ENCODE measurements at regions not wholly inside any gene's neighbourhood (a gene's known extent, or its start where the extent isn't known, plus 50 kb on each side); places are given as distances from the start of the nearest gene placed in this dataset.

DNA sequence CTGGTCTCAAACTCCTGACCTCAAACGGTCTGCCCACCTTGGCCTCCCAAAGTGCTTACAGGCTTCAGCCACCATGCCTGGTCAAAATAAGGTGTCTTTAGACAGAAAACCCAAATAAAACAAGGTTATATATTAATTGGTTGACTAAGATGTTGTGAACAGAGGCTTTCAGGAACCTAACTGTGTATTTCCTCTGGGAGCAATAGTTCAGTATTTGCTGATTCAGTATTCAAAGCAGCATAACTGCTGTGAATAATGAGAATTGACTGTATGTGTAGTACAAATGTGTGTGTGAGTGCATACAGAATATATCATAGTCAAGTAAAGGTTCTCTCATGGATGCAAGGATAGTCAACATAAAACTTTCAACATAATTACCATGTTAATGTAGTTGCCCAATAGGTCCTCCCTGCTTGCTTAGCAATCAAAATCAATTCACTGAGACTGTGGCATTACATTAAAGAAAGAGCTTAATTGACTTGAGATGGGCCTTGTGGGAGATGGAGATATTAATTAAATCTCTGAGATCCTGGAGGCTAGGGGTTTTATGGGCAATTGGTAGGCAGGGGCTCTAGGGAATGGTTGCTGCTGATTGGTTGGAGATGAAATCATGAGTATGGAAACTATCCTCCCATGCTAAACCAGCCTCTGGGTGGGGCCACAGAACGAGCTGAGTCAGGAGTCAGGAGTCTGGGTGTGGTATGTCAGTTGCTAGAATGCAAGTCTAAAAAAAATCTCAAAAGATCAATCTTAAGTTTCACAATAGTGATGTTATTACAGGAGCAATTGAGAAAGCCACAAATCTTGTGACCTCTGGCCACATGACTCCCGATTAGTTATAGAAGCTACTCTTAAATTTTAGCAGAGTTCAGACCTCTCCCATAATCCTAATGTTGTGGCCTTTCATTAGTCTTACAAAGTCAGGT lies 162.7 kb downstream of the AKR1D1 start:
- TF ChIP-seq CTCF (IDR thresholded peaks at IDR 0.05 in 4 of 5, conservative IDR thresholded peaks at IDR 0.05 in 1 of 5) (no peak), POLR2A (IDR thresholded peaks at IDR 0.05) (no peak)
